HG03558 (cell line): ENCODE measurements at regions not wholly inside any gene's neighbourhood (a gene's known extent, or its start where the extent isn't known, plus 50 kb on each side); places are given as distances from the start of the nearest gene placed in this dataset.

ENCODE experiments used
- ATAC-seq: cut with Tn5 transposase; IDR thresholded peaks from one replicate; pipeline ENCODE4 v1.9.1; 2021; ENCODE audit warnings: moderate number of reproducible peaks; ENCODE audit not compliant: unreplicated experiment; ENCODE audit errors: extremely low read depth

DNA sequence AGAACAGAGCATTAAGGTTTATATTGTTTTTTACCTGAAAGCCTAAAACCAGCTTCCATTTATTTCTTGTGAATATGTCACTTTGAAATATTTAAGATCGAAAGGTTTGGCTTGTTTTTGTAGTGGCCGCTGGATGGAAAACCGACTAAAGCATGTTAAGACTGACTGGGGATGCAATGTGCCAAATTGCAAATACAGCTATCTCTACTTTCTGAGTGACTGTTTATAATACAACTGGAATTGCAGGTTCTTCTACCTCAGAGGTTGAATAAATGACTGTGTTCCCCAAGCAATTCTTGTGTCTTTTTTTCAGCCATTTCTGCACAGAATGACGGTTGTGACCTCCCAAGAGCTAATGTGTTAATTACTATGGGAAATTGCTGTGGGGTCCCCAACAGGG lies 50.0 kb upstream of the TMTC4 start:
- ATAC-seq: no peak
